ENCODE measurements at regions not wholly inside any gene's neighbourhood (a gene's known extent, or its start where the extent isn't known, plus 50 kb on each side); places are given as distances from the start of the nearest gene placed in this dataset.

- TF ChIP-seq, protein P1, sequence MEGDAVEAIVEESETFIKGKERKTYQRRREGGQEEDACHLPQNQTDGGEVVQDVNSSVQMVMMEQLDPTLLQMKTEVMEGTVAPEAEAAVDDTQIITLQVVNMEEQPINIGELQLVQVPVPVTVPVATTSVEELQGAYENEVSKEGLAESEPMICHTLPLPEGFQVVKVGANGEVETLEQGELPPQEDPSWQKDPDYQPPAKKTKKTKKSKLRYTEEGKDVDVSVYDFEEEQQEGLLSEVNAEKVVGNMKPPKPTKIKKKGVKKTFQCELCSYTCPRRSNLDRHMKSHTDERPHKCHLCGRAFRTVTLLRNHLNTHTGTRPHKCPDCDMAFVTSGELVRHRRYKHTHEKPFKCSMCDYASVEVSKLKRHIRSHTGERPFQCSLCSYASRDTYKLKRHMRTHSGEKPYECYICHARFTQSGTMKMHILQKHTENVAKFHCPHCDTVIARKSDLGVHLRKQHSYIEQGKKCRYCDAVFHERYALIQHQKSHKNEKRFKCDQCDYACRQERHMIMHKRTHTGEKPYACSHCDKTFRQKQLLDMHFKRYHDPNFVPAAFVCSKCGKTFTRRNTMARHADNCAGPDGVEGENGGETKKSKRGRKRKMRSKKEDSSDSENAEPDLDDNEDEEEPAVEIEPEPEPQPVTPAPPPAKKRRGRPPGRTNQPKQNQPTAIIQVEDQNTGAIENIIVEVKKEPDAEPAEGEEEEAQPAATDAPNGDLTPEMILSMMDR (conservative IDR thresholded peaks at IDR 0.05; ENCODE audit: low read depth, low read length), result no peak
- TF ChIP-seq EZH2 (IDR thresholded peaks at IDR 0.05; ENCODE audit: borderline replicate concordance, low read depth, low read length, poor library complexity, severe bottlenecking), result no peak
These were observed 166.3 kb upstream of the MC4R start for GRCh38 chr18:60538891-60539290.

All from A673 (cell line).